Keratinocyte (primary cell): ENCODE measurements at regions not wholly inside any gene's neighbourhood (a gene's known extent, or its start where the extent isn't known, plus 50 kb on each side); places are given as distances from the start of the nearest gene placed in this dataset.

Experiments
- DNase-seq: peaks from one replicate; pipeline ENCODE4 v3.0.0-alpha.2; 2011; ENCODE audit warnings: low read depth, missing footprints, low spot score
- FAIRE-seq: peaks from 2 replicates; lab custom pipeline; 2011; peaks lifted over from hg19 to GRCh38; lab: Jason Lieb, UNC
- H2AFZ ChIP-seq: 2 replicates; pipeline ENCODE4 v1.6.0; 2012; ENCODE audit warnings: low read length, control low read depth, inconsistent platforms; ENCODE audit not compliant: control insufficient read depth
- H3K27ac ChIP-seq: 2 replicates; pipeline ENCODE4 v1.5.1; 2011; ENCODE audit warnings: low read length; ENCODE audit not compliant: control insufficient read depth, insufficient read depth
- H3K27me3 ChIP-seq: 3 replicates; pipeline ENCODE4 v1.6.0; 2011; ENCODE audit warnings: low read length; ENCODE audit not compliant: control insufficient read depth, insufficient read depth; ENCODE audit errors: extremely low read depth
- H3K36me3 ChIP-seq, 2 experiments: 2 replicates in 1 of 2; 3 replicates in 1 of 2; pipeline ENCODE4 v1.5.1; 2011; ENCODE audit warnings: low read length in 2 of 2, mild to moderate bottlenecking in 1 of 2; ENCODE audit not compliant: control insufficient read depth in 2 of 2, insufficient read depth in 2 of 2; ENCODE audit errors: extremely low read depth in 1 of 2
- H3K4me1 ChIP-seq: 3 replicates; pipeline ENCODE4 v1.5.1; 2011; ENCODE audit warnings: low read length; ENCODE audit not compliant: control insufficient read depth, insufficient read depth; ENCODE audit errors: extremely low read depth
- H3K4me2 ChIP-seq: 3 replicates; pipeline ENCODE4 v1.6.0; 2011; ENCODE audit warnings: low read depth, low read length; ENCODE audit not compliant: control insufficient read depth, insufficient read depth; ENCODE audit errors: extremely low read depth
- H3K4me3 ChIP-seq, 3 experiments: fragments of 200-600 bp in 1 of 3; sonication (generic) in 1 of 3; 2 replicates in 2 of 3; 3 replicates in 1 of 3; pipeline ENCODE4 v1.5.1; 2011 to 2016; ENCODE audit warnings: low read length in 3 of 3, mild to moderate bottlenecking in 3 of 3, control low read depth in 2 of 3, inconsistent platforms in 1 of 3, low read depth in 1 of 3, mixed read lengths in 1 of 3, mixed run types in 1 of 3, moderate library complexity in 1 of 3; ENCODE audit not compliant: control insufficient read depth in 2 of 3, insufficient read depth in 2 of 3; ENCODE audit errors: extremely low read depth in 1 of 3
- H3K79me2 ChIP-seq: 2 replicates; pipeline ENCODE4 v1.6.0; 2012; ENCODE audit warnings: low read length; ENCODE audit not compliant: control insufficient read depth, insufficient read depth
- H3K9ac ChIP-seq: 3 replicates; pipeline ENCODE4 v1.6.0; 2011; ENCODE audit warnings: low read length; ENCODE audit not compliant: control insufficient read depth, insufficient read depth; ENCODE audit errors: extremely low read depth
- H3K9me1 ChIP-seq: 3 replicates; pipeline ENCODE4 v1.6.0; 2011; ENCODE audit warnings: low read length; ENCODE audit not compliant: control insufficient read depth, insufficient read depth; ENCODE audit errors: extremely low read depth
- H3K9me3 ChIP-seq: 2 replicates; pipeline ENCODE4 v1.5.1; 2012; ENCODE audit warnings: low read depth, low read length; ENCODE audit not compliant: control insufficient read depth
- H4K20me1 ChIP-seq: 3 replicates; pipeline ENCODE4 v1.6.0; 2011; ENCODE audit warnings: low read length; ENCODE audit not compliant: control insufficient read depth, insufficient read depth; ENCODE audit errors: extremely low read depth
- EZH2 ChIP-seq: IDR thresholded peaks from one replicate; pipeline ENCODE4 v1.6.1; 2012; ENCODE audit warnings: inconsistent platforms, mild to moderate bottlenecking, low read length, moderate library complexity
- dilution Hi-C: fragments of 300-500 bp; cut with MboI; formaldehyde crosslinking; loops from one replicate; pipeline ENCODE4 v1.7.0; 2020; ENCODE audit warnings: low sequenced_read_pairs; ENCODE audit not compliant: extremely low pct_ligation_motif_present
- TF ChIP-seq, protein P1 (sequence below), 3 experiments: IDR thresholded peaks in 1 of 3; conservative IDR thresholded peaks in 1 of 3; optimal IDR thresholded peaks in 1 of 3; 2 replicates in 2 of 3; 3 replicates in 1 of 3; pipeline versions ENCODE3 to v1.5.1; 2011; ENCODE audit warnings: low read length in 3 of 3, mild to moderate bottlenecking in 3 of 3, moderate library complexity in 2 of 3, control low read depth in 1 of 3, inconsistent platforms in 1 of 3; ENCODE audit not compliant: insufficient read depth in 2 of 3; ENCODE audit errors: extremely low read depth in 1 of 3

DNA sequence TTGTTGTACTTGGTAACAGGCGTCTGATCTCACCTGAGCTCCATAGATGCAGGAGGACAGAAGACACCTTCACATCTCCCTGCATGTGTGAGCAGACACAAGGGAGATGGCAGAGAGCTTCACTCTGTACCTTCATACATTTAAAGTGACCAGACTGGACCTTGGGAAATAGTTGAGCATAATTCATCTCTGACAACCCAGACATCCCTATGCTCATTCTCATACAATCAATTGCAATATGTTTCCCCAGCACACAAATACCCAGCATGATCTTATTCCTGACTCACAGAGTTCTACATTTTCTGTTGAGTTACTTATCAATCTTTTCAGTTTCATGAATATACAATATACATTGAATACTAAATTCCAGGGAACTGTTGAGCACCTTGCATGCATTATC is 488.2 kb upstream of the API5 start:
- no peak overlapping the region for H2AFZ ChIP-seq
- DNase-seq: no peak
- no peak overlapping the region for H3K4me3 ChIP-seq
- FAIRE-seq: no peak
- no peaks in the 10 kb centered on the region for H3K9me1 ChIP-seq
- H3K9ac ChIP-seq: no peak overlapping the region
- H3K4me2 ChIP-seq: no peak overlapping the region
- dilution Hi-C loops: no loop called here
- no peaks in the 10 kb centered on the region for H4K20me1 ChIP-seq
- H3K79me2 ChIP-seq: no peaks in the 10 kb centered on the region
- H3K9me3 ChIP-seq: no peaks in the 10 kb centered on the region
- H3K4me1 ChIP-seq: no peaks in the 10 kb centered on the region
- no peak overlapping the region for H3K27ac ChIP-seq
- H3K36me3 ChIP-seq: no peaks in the 10 kb centered on the region
- no peak for TF ChIP-seq EZH2
- TF ChIP-seq, protein P1, sequence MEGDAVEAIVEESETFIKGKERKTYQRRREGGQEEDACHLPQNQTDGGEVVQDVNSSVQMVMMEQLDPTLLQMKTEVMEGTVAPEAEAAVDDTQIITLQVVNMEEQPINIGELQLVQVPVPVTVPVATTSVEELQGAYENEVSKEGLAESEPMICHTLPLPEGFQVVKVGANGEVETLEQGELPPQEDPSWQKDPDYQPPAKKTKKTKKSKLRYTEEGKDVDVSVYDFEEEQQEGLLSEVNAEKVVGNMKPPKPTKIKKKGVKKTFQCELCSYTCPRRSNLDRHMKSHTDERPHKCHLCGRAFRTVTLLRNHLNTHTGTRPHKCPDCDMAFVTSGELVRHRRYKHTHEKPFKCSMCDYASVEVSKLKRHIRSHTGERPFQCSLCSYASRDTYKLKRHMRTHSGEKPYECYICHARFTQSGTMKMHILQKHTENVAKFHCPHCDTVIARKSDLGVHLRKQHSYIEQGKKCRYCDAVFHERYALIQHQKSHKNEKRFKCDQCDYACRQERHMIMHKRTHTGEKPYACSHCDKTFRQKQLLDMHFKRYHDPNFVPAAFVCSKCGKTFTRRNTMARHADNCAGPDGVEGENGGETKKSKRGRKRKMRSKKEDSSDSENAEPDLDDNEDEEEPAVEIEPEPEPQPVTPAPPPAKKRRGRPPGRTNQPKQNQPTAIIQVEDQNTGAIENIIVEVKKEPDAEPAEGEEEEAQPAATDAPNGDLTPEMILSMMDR (optimal IDR thresholded peaks at IDR 0.05 in 1 of 3, IDR thresholded peaks at IDR 0.05 in 1 of 3, conservative IDR thresholded peaks at IDR 0.05 in 1 of 3; ENCODE audit: extremely low read depth in 1 of 3, insufficient read depth in 2 of 3, low read length in 3 of 3): no peak
- no peaks in the 10 kb centered on the region for H3K27me3 ChIP-seq

DNA sequence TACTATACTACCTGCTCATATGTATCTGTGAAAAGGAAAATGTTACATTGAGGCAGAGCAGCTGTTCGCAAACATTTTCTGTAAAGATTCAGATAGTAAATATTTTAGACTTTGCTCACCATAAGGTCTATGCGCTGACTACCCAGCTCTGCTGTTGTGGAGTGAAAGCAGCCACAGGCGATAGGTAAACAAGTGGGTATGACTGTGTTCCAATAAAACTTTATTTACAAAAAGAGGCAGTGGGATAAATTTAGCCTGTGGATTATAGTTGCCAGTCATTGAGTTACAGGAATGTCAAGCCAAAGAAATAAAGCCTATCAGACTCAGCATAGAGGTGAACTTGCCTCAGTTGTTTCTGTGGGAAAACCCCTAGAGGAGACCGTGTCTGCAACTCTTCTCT is 487.7 kb upstream of the API5 start:
- Histone ChIP-seq H3K4me2 (no peak overlapping the region), H3K9ac (no peak overlapping the region), H4K20me1 (no peaks in the 10 kb centered on the region), H3K4me1 (no peaks in the 10 kb centered on the region), H3K4me3 (no peak overlapping the region), H3K9me3 (no peaks in the 10 kb centered on the region), H3K9me1 (no peaks in the 10 kb centered on the region), H3K27ac (no peak overlapping the region), H3K36me3 (no peaks in the 10 kb centered on the region), H2AFZ (no peak overlapping the region), H3K27me3 (no peaks in the 10 kb centered on the region), H3K79me2 (no peaks in the 10 kb centered on the region)
- FAIRE-seq: no peak
- dilution Hi-C loops: no loop called here
- TF ChIP-seq EZH2: no peak
- TF ChIP-seq, protein P1 (optimal IDR thresholded peaks at IDR 0.05 in 1 of 3, IDR thresholded peaks at IDR 0.05 in 1 of 3, conservative IDR thresholded peaks at IDR 0.05 in 1 of 3; ENCODE audit: extremely low read depth in 1 of 3, insufficient read depth in 2 of 3, low read length in 3 of 3): no peak
- no peak for DNase-seq
